ENCODE measurements at regions not wholly inside any gene's neighbourhood (a gene's known extent, or its start where the extent isn't known, plus 50 kb on each side); places are given as distances from the start of the nearest gene placed in this dataset.

- no peak for TF ChIP-seq CTCF (conservative IDR thresholded peaks at IDR 0.05)
- Mint-ChIP-seq H3K36me3 (peaks cover 37% of the 10 kb centered on the region), H3K4me1 (ENCODE audit: unreplicated experiment) (no peaks in the 10 kb centered on the region), H3K4me3 (no peak overlapping the region), H3K27ac (no peak overlapping the region), H3K9me3 (no peaks in the 10 kb centered on the region), H3K27me3 (no peaks in the 10 kb centered on the region)
- no peak for DNase-seq (ENCODE audit: extremely low spot score, unreplicated experiment)
Measured at GRCh38 chr20:3340443-3340842, 67.0 kb downstream of the DNAAF9 start.

GRCh38 chr20:3339571-3339970 lies 67.9 kb downstream of the DNAAF9 start:
- Mint-ChIP-seq H3K4me3 (no peak overlapping the region), H3K27me3 (no peaks in the 10 kb centered on the region), H3K9me3 (no peaks in the 10 kb centered on the region), H3K4me1 (ENCODE audit: unreplicated experiment) (no peaks in the 10 kb centered on the region), H3K36me3 (peaks cover 42% of the 10 kb centered on the region), H3K27ac (no peak overlapping the region)
- DNase-seq (ENCODE audit: extremely low spot score, unreplicated experiment), result no peak
- no peak for TF ChIP-seq CTCF (conservative IDR thresholded peaks at IDR 0.05)

- Mint-ChIP-seq H3K36me3 (peaks cover 47% of the 10 kb centered on the region), H3K27me3 (no peaks in the 10 kb centered on the region), H3K4me3 (no peak overlapping the region), H3K4me1 (ENCODE audit: unreplicated experiment) (no peaks in the 10 kb centered on the region), H3K9me3 (no peaks in the 10 kb centered on the region), H3K27ac (no peak overlapping the region)
- DNase-seq (ENCODE audit: extremely low spot score, unreplicated experiment), result no peak
- TF ChIP-seq CTCF (conservative IDR thresholded peaks at IDR 0.05), result no peak
Measured at GRCh38 chr20:3339076-3339475, 68.4 kb downstream of the DNAAF9 start.

GRCh38 chr20:3334156-3334943 lies 73.1 kb downstream of the DNAAF9 start:
- no peak overlapping the region for H3K4me3 Mint-ChIP-seq
- H3K9me3 Mint-ChIP-seq, result no peaks in the 10 kb centered on the region
- H3K4me1 Mint-ChIP-seq (ENCODE audit: unreplicated experiment), result no peaks in the 10 kb centered on the region
- no peak for DNase-seq (ENCODE audit: extremely low spot score, unreplicated experiment)
- H3K27me3 Mint-ChIP-seq, result no peaks in the 10 kb centered on the region
- peaks cover 39% of the 10 kb centered on the region for H3K36me3 Mint-ChIP-seq
- no peak overlapping the region for H3K27ac Mint-ChIP-seq
- TF ChIP-seq CTCF (conservative IDR thresholded peaks at IDR 0.05), result no peak

GRCh38 chr20:3330046-3330741 lies 77.3 kb downstream of the DNAAF9 start:
- H3K9me3 Mint-ChIP-seq, result no peaks in the 10 kb centered on the region
- no peak overlapping the region for H3K4me3 Mint-ChIP-seq
- H3K27ac Mint-ChIP-seq, result no peak overlapping the region
- no peaks in the 10 kb centered on the region for H3K4me1 Mint-ChIP-seq (ENCODE audit: unreplicated experiment)
- TF ChIP-seq CTCF (conservative IDR thresholded peaks at IDR 0.05), result no peak
- H3K27me3 Mint-ChIP-seq, result no peaks in the 10 kb centered on the region
- no peak for DNase-seq (ENCODE audit: extremely low spot score, unreplicated experiment)
- H3K36me3 Mint-ChIP-seq, result peaks cover 17% of the 10 kb centered on the region
